Esophagus muscularis mucosa (tissue), 3 donors: ENCODE measurements at regions not wholly inside any gene's neighbourhood (a gene's known extent, or its start where the extent isn't known, plus 50 kb on each side); places are given as distances from the start of the nearest gene placed in this dataset.

Experiments
- CTCF ChIP-seq, 3 experiments: fragments of 200-600 bp in 2 of 3; fragments of 450-650 bp in 1 of 3; sonication (generic) in 2 of 3; IDR thresholded peaks; one replicate each; pipeline ENCODE4 v1.5.1; 2017 to 2019; ENCODE audit warnings: antibody characterized with exemption in 3 of 3, mild to moderate bottlenecking in 2 of 3, moderate library complexity in 1 of 3
- POLR2A ChIP-seq: fragments of 450-650 bp; IDR thresholded peaks from one replicate; pipeline ENCODE4 v1.6.1; 2017; ENCODE audit warnings: antibody characterized with exemption, moderate library complexity, mild to moderate bottlenecking, low read depth
- POLR2AphosphoS5 ChIP-seq, 2 donors: sonication (generic); formaldehyde crosslinking; IDR thresholded peaks; one replicate each; pipeline ENCODE4 v1.6.1; 2017; ENCODE audit warnings: antibody characterized with exemption in 2 of 2

GRCh38 chr16:49931916-49932315 lies 76.0 kb upstream of the ZNF423 start:
- TF ChIP-seq CTCF (IDR thresholded peaks at IDR 0.05) (no peak), POLR2A (no peak), POLR2AphosphoS5 (IDR thresholded peaks at IDR 0.05) (no peak)
